Chondrocyte (in vitro differentiated cells): ENCODE measurements at regions not wholly inside any gene's neighbourhood (a gene's known extent, or its start where the extent isn't known, plus 50 kb on each side); places are given as distances from the start of the nearest gene placed in this dataset.

Source experiments
- DNase-seq: peaks from one replicate; pipeline ENCODE4 v3.0.0; 2021; ENCODE audit warnings: mixed read lengths, low spot score
- H3K27ac Mint-ChIP-seq: one replicate; pipeline ENCODE4 v1.8.0; 2021; ENCODE audit warnings: mild to moderate bottlenecking, moderate library complexity, mixed read lengths; ENCODE audit not compliant: unreplicated experiment
- H3K27me3 Mint-ChIP-seq: 2 replicates; pipeline ENCODE4 v1.8.0; 2021; ENCODE audit warnings: low read depth, mixed read lengths
- H3K36me3 Mint-ChIP-seq: 2 replicates; pipeline ENCODE4 v1.8.0; 2021; ENCODE audit warnings: low read depth, mixed read lengths
- H3K4me1 Mint-ChIP-seq: 2 replicates; pipeline ENCODE4 v1.8.0; 2021; ENCODE audit warnings: low read depth, mild to moderate bottlenecking, mixed read lengths
- H3K4me3 Mint-ChIP-seq: one replicate; pipeline ENCODE4 v1.8.0; 2021; ENCODE audit warnings: mild to moderate bottlenecking, moderate library complexity, mixed read lengths; ENCODE audit not compliant: unreplicated experiment
- H3K9me3 Mint-ChIP-seq: 2 replicates; pipeline ENCODE4 v1.8.0; 2021; ENCODE audit warnings: low read depth, mixed read lengths
- CTCF ChIP-seq: fragments of 200-600 bp; sonication (generic); IDR thresholded peaks from 2 replicates; pipeline ENCODE4 v1.5.0; 2021; ENCODE audit warnings: antibody characterized with exemption, mild to moderate bottlenecking, moderate library complexity

GRCh38 chr10:108434559-108435252, 1270.2 kb upstream of the SORCS1 start:
- no peaks in the 10 kb centered on the region for H3K27me3 Mint-ChIP-seq
- H3K4me1 Mint-ChIP-seq, result no peaks in the 10 kb centered on the region
- no peaks in the 10 kb centered on the region for H3K36me3 Mint-ChIP-seq
- no peak overlapping the region for H3K27ac Mint-ChIP-seq
- H3K4me3 Mint-ChIP-seq, result no peak overlapping the region
- no peak for TF ChIP-seq CTCF
- peaks cover 9% of the 10 kb centered on the region for H3K9me3 Mint-ChIP-seq
- DNase-seq, result no peak

GRCh38 chr10:108427146-108427545, 1262.6 kb upstream of the SORCS1 start:
- H3K9me3 Mint-ChIP-seq, result peaks cover 3% of the 10 kb centered on the region

GRCh38 chr10:108425283-108425964, 1260.9 kb upstream of the SORCS1 start:
- Mint-ChIP-seq H3K27ac (no peak overlapping the region), H3K9me3 (peaks cover 3% of the 10 kb centered on the region), H3K36me3 (no peaks in the 10 kb centered on the region), H3K4me3 (no peak overlapping the region), H3K27me3 (no peaks in the 10 kb centered on the region), H3K4me1 (peaks cover 10% of the 10 kb centered on the region)
- TF ChIP-seq CTCF, result no peak
- no peak for DNase-seq

More at GRCh38 chr10:108427146-108427545, 1262.6 kb upstream of the SORCS1 start:
- H3K4me3 Mint-ChIP-seq, result no peak overlapping the region
- H3K27me3 Mint-ChIP-seq, result no peaks in the 10 kb centered on the region
- no peak for DNase-seq
- no peaks in the 10 kb centered on the region for H3K36me3 Mint-ChIP-seq
- H3K27ac Mint-ChIP-seq, result no peak overlapping the region
- TF ChIP-seq CTCF, result no peak
- peaks cover 10% of the 10 kb centered on the region for H3K4me1 Mint-ChIP-seq

GRCh38 chr10:108424656-108425055, 1260.2 kb upstream of the SORCS1 start:
- Mint-ChIP-seq H3K27me3 (no peaks in the 10 kb centered on the region), H3K36me3 (no peaks in the 10 kb centered on the region), H3K9me3 (no peaks in the 10 kb centered on the region), H3K4me1 (peaks cover 10% of the 10 kb centered on the region), H3K4me3 (no peak overlapping the region), H3K27ac (no peak overlapping the region)
- DNase-seq, result no peak
- no peak for TF ChIP-seq CTCF

- Mint-ChIP-seq H3K27ac (no peak overlapping the region), H3K4me3 (no peak overlapping the region), H3K36me3 (no peaks in the 10 kb centered on the region), H3K4me1 (peaks cover 10% of the 10 kb centered on the region), H3K9me3 (no peaks in the 10 kb centered on the region), H3K27me3 (no peaks in the 10 kb centered on the region)
- DNase-seq, result no peak
- no peak for TF ChIP-seq CTCF
These were observed 1257.8 kb upstream of the SORCS1 start for GRCh38 chr10:108422286-108422685.
